Suppressor macrophage treated with lipopolysaccharide for 1 hour (primary cell): ENCODE measurements at regions not wholly inside any gene's neighbourhood (a gene's known extent, or its start where the extent isn't known, plus 50 kb on each side); places are given as distances from the start of the nearest gene placed in this dataset.
"Not testable (repeated sequence)": the region's sequence is repeated elsewhere in the genome, so short reads cannot be mapped to it uniquely, and the experiment has no call there.

Source experiments
- DNase-seq, 3 donors: peaks; one replicate each; pipeline ENCODE4 v3.0.0-alpha.2; 2020 to 2022

DNA sequence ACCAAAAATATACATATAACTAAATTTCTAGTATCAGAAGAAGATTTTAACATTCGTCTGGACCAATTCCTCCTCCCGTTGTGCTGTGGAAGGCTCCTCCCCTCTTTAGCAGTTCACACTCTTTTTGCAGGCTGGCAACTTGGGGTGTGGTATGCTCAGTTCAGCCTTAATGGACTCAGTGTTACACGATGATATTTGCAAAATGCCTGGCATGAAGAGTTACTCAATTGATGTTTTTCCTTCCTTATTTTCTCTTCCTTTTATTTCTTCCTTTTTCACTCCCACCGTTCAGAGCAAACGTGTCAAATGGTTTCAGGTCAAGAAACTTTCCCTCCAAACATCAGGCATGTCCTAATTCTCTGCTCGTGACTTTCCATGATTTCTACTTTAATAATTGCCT lies 248.3 kb downstream of the PHF14 start:
- peak in 2 of 3 donors; percentile 15 to 21 for DNase-seq

GRCh38 chr7:11224535-11224934 lies 250.9 kb downstream of the PHF14 start:
- DNase-seq: no peak

GRCh38 chr7:11228515-11228914 lies 254.8 kb downstream of the PHF14 start:
- no peak for DNase-seq

DNA sequence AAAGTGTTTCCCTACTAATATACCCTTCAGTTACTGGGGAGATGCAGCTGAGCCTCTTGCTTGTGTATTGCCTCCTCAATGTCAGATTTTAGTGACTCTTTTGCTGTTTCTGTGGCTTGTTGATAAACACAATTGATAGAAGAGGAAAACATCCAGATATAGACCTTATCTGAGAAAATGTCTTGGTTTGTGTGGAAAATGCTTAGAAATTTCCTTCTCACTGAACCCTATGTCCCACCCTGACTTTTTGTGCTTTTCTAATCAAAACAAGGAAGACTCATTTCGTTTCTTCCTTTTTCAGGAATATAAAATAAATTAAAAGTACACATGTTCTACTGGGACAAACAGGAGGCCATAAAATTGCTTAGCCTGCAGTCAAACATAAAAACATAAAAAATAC lies 257.5 kb downstream of the PHF14 start:
- no peak for DNase-seq

DNA sequence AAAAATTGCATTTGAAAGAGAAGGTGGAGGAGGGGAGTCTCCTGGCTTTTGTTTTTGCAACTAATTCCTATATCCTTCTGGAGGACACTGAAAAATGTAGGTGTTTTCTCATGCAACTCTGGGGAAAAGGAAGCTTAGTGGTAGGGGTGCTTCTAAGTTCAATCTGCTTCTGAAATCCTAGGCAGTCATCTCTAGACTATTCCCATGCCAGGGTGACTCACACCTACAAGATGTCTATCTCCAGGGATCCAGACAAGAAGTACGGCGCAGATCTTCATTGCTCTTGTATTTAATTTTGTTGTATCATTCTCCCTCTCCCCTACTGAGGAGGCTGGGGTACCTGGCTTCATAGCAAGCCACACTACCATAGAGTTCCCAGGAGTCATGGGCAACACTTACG lies 258.8 kb downstream of the PHF14 start:
- DNase-seq: no peak

DNA sequence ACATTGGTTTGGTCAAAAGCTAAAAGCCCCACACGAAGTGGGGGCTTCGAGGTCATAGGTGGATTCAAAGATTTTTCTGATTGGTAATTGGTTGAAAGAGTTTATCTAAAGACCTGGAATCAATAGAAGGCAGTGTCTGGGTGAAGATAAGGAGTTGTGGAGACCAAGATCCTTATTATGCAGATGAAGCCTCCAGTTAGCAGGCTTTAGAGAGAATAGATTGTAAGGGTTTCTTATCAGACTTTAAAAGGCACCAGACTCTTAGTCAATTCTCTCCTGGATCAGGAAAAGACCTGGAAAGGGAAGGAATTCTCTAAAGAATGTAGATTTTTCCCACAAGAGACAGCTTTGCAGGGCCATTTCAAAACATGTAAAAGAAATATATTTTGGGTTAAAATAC lies 260.2 kb downstream of the PHF14 start:
- DNase-seq: no peak

- no peak for DNase-seq
Observed at GRCh38 chr7:11235491-11235890, 261.8 kb downstream of the PHF14 start.

GRCh38 chr7:11236680-11237079 lies 263.0 kb downstream of the PHF14 start:
- DNase-seq: no peak

DNA sequence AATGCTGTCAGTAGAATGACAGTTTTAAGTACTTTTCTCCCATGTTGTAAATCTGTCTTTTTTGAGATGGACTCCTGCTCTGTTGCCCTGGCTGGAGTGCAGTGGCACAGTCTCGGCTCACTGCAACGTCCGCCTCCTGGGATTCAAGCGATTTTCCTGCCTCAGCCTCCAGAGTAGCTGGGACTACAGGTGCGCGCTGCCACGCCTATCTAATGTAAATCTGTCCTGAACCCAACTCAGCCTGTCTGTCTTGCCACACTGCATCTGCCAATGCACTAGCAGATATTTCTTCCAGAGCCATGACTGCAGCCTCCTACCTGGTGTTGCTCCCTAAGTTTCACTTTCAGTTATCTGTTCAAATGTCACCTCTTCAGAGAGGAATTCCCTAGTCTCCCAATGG lies 264.1 kb downstream of the PHF14 start:
- DNase-seq: no peak

- DNase-seq: no peak
Observed at GRCh38 chr7:11239316-11239715, 265.6 kb downstream of the PHF14 start.

DNA sequence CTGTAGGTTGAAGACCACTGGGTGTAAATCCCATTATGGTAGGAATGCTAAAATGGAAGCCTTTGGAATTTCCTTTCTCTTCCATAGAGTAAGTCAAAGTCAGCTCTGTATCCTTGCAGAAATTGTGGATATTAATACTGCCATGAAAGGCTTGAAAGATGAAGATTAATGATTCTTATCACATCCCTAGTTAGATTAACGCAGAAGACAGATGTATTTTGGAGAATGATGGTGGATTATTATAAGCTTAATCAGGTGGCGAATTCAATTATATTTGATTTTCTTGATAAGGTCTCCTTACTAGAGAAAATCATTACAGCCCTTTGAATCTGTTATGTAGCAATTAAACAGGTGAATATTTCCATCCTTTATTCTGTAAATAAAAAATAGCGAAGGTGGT lies 270.1 kb downstream of the PHF14 start:
- DNase-seq: no peak

DNA sequence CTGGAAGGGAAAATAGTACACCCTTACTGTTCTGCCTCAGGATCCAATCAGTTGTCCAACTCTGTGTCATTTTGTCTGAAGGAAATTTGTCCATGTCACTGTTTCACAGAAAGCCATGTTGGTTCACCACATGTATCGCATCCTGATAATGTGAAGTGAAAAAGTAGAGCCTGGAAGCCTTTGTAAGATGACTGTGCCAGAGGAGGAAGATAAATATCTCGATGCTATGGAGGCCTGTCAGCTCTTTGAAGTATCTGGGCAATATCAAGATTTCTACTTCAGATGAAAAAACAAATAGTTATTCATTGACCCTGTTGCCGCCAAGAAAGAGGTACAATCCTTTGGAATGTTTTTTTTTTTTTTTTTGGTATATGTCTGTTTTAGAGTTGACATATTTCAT lies 270.5 kb downstream of the PHF14 start:
- no peak for DNase-seq

DNA sequence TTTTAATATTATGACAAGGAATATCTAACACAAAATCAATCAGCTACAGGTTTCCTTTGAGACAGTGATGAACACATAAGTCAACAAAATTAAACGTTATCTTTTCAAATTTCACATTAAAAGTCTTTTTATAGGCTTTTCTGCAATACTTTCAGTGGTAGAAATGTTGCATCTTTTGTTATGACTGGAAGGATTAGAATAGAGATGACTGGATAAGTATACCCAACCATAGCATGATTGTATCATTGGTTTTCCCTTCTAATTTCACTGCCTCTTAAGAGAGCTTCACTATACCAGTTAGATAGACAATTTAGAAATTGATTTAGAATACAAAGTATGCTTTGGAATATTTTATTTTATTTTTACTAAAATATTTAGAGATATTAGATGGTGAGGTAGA lies 273.9 kb downstream of the PHF14 start:
- DNase-seq: no peak

- no peak for DNase-seq
Observed at GRCh38 chr7:11251436-11251835, 277.8 kb downstream of the PHF14 start.

- DNase-seq: no peak
Observed at GRCh38 chr7:11252011-11252607, 278.4 kb downstream of the PHF14 start.

DNA sequence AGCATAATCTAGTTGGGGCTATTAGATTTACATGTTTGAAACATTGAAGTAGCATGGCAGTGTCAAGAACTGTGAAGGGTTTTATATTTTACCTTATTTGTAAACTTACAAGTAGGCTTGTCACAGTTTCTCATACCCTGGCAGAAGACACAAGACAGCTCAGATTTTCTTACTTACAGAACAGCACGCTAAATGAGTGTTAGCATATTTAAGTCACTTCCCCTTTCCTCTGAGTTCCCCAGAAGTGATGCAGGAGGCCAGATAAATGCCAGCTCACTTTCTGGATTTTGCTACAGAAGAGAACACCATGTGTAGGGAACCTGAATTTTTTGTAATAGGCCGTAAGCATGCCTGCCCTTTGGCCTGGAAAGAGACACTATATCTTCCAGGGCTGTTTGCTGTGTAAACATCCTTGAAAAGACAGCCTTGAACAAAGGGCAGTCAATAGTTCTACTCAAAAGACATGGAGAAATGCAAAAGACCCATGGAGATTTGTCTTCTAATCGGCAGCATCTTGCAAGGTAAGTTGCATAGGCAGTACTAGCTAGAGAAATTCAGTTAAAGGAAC lies 279.1 kb downstream of the PHF14 start:
- peak; percentile 30 to 47 (median 46) for DNase-seq

- DNase-seq: no peak
Observed at GRCh38 chr7:11256501-11256900, 282.8 kb downstream of the PHF14 start.

GRCh38 chr7:11261470-11261869 lies 287.8 kb downstream of the PHF14 start:
- DNase-seq: no peak

- no peak for DNase-seq
Observed at GRCh38 chr7:11266101-11266500, 292.4 kb downstream of the PHF14 start.

DNA sequence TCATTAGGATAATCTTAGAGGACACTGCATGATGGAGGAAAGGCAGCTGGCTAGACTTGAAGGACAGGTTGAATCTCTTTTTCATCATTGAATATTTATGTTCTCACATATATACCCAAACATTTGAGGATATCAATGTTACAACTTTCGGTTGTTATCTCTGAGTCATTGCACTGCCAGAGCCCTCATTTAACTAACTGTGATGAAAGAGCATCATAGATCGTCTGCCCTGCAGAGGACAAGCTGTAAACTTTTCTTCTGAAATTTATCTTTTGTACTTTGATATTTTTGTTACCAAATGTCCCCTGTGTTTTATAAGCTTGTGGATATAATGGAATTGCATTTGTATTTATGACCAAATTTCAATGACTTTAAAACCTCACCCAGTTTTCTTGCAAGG lies 298.7 kb downstream of the PHF14 start:
- DNase-seq: no peak

- DNase-seq: peak; percentile 44 to 61 (median 52)
Observed at GRCh38 chr7:11274074-11274473, 300.4 kb downstream of the PHF14 start.

DNA sequence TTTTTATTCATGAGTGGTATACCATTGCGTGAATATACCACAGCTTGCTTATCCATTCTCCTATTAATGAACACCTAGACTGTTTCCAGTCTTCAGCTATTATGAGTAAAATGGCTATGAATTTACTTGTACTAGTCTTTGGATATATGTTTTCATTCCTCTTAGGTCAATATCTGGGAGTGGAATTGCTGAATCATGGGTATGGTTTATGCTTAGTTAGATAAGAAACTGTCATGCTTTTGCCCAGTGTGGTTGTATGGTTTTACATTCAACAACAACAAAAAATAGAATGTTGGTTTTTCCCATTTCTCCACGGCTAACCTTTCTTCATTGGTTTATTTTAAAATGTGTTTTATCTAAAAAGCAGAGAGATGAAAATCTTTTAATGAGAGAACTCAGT lies 308.3 kb downstream of the PHF14 start:
- no peak for DNase-seq

- not testable (repeated sequence) for DNase-seq
Observed at GRCh38 chr7:11283584-11283983, 309.9 kb downstream of the PHF14 start.

DNA sequence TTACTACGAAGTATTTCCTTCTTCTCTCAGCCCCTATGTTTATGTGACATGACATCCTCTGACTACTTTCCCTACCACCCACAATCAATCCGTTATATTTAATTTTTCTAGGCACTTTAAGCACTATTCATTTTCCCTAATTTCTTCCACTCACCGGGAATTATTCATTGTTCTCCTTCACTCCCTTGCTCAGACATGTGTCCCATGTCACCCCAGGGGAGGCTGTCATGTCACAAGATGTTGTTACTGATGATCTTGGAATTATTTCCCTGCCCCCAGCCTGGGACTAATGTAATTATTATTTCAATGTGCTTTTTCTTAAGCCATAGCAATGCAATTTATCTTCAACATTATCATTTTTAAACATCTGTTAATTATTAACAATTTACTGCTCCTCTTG lies 317.2 kb downstream of the PHF14 start:
- DNase-seq: no peak

GRCh38 chr7:11294218-11294617 lies 320.5 kb downstream of the PHF14 start:
- no peak for DNase-seq
